Fibroblast of villous mesenchyme (primary cell): ENCODE measurements at regions not wholly inside any gene's neighbourhood (a gene's known extent, or its start where the extent isn't known, plus 50 kb on each side); places are given as distances from the start of the nearest gene placed in this dataset.

ENCODE experiments used
- DNase-seq: peaks from one replicate; pipeline ENCODE4 v3.0.0-alpha.2; 2010; ENCODE audit warnings: low read depth
- H3K4me3 ChIP-seq: 2 replicates; pipeline ENCODE4 v1.5.1; 2011; ENCODE audit warnings: low read depth, mild to moderate bottlenecking, low read length
- CTCF ChIP-seq: IDR thresholded peaks from 2 replicates; pipeline ENCODE4 v1.5.1; 2012; ENCODE audit warnings: low read depth, mild to moderate bottlenecking, low read length; ENCODE audit not compliant: insufficient read depth

GRCh38 chr4:81881855-81882621 lies 410.3 kb upstream of the RASGEF1B start:
- no peak overlapping the region for H3K4me3 ChIP-seq
- TF ChIP-seq CTCF: no peak
- no peak for DNase-seq

- no peak overlapping the region for H3K4me3 ChIP-seq
- DNase-seq: no peak
- TF ChIP-seq CTCF: no peak
Measured at GRCh38 chr4:81876106-81876505, 404.4 kb upstream of the RASGEF1B start.

- H3K4me3 ChIP-seq: no peak overlapping the region
- DNase-seq: no peak
- no peak for TF ChIP-seq CTCF
Measured at GRCh38 chr4:81874661-81875515, 403.2 kb upstream of the RASGEF1B start.

- no peak for DNase-seq
- no peak overlapping the region for H3K4me3 ChIP-seq
- no peak for TF ChIP-seq CTCF
Measured at GRCh38 chr4:81870275-81870674, 398.6 kb upstream of the RASGEF1B start.

- TF ChIP-seq CTCF: no peak
- DNase-seq: no peak
- H3K4me3 ChIP-seq: no peak overlapping the region
Measured at GRCh38 chr4:81860111-81860510, 388.4 kb upstream of the RASGEF1B start.

GRCh38 chr4:81854406-81854805 lies 382.7 kb upstream of the RASGEF1B start:
- no peak for TF ChIP-seq CTCF
- no peak overlapping the region for H3K4me3 ChIP-seq
- no peak for DNase-seq
